Stimulated activated CD4-positive, alpha-beta T cell treated with anti-CD3 and anti-CD28 coated beads, Interleukin-15, amount 100 ng/mL, for 48 hours (primary cell): ENCODE measurements at regions not wholly inside any gene's neighbourhood (a gene's known extent, or its start where the extent isn't known, plus 50 kb on each side); places are given as distances from the start of the nearest gene placed in this dataset.
"Not testable (repeated sequence)": the region's sequence is repeated elsewhere in the genome, so short reads cannot be mapped to it uniquely, and the experiment has no call there.

Experiments used
- DNase-seq, 2 donors: peaks; one replicate each; pipeline ENCODE4 v3.0.0-alpha.2; 2020; ENCODE audit warnings: low read depth in 2 of 2

- DNase-seq = no peak
Observed at GRCh38 chr5:39755986-39756385, 331.2 kb upstream of the DAB2 start.

- no peak for DNase-seq
Observed at GRCh38 chr5:39755452-39755851, 330.7 kb upstream of the DAB2 start.

- DNase-seq = not testable (repeated sequence)
Observed at GRCh38 chr5:39753747-39754146, 329.0 kb upstream of the DAB2 start.

GRCh38 chr5:39750661-39751060, 325.9 kb upstream of the DAB2 start:
- no peak for DNase-seq

GRCh38 chr5:39742916-39743315, 318.1 kb upstream of the DAB2 start:
- no peak for DNase-seq

- DNase-seq = no peak
Observed at GRCh38 chr5:39740404-39740803, 315.6 kb upstream of the DAB2 start.

GRCh38 chr5:39732166-39732565, 307.4 kb upstream of the DAB2 start:
- no peak for DNase-seq

GRCh38 chr5:39730699-39731098, 305.9 kb upstream of the DAB2 start:
- DNase-seq = no peak

GRCh38 chr5:39730006-39730405, 305.2 kb upstream of the DAB2 start:
- no peak for DNase-seq

GRCh38 chr5:39726467-39726866, 301.7 kb upstream of the DAB2 start:
- DNase-seq = no peak

- no peak for DNase-seq
Observed at GRCh38 chr5:39721394-39721793, 296.6 kb upstream of the DAB2 start.

- DNase-seq = no peak
Observed at GRCh38 chr5:39720136-39720535, 295.4 kb upstream of the DAB2 start.

- no peak for DNase-seq
Observed at GRCh38 chr5:39717176-39717897, 292.6 kb upstream of the DAB2 start.

GRCh38 chr5:39716532-39717028, 291.8 kb upstream of the DAB2 start:
- DNase-seq = peak in 1 of 2 donors; percentile 2

- peak in 1 of 2 donors; percentile 22 for DNase-seq
Observed at GRCh38 chr5:39714036-39714698, 289.4 kb upstream of the DAB2 start.

GRCh38 chr5:39713250-39713916, 288.6 kb upstream of the DAB2 start:
- no peak for DNase-seq

GRCh38 chr5:39712316-39713249, 287.8 kb upstream of the DAB2 start:
- no peak for DNase-seq

- DNase-seq = no peak
Observed at GRCh38 chr5:39711821-39712220, 287.0 kb upstream of the DAB2 start.

GRCh38 chr5:39709032-39709431, 284.3 kb upstream of the DAB2 start:
- DNase-seq = no peak

GRCh38 chr5:39702928-39703327, 278.1 kb upstream of the DAB2 start:
- DNase-seq = no peak

GRCh38 chr5:39700523-39700922, 275.7 kb upstream of the DAB2 start:
- no peak for DNase-seq
